Hindlimb muscle (tissue), 1 donor: ENCODE measurements at regions not wholly inside any gene's neighbourhood (a gene's known extent, or its start where the extent isn't known, plus 50 kb on each side); places are given as distances from the start of the nearest gene placed in this dataset.
"Not testable (repeated sequence)": the region's sequence is repeated elsewhere in the genome, so short reads cannot be mapped to it uniquely, and the experiment has no call there.

Experiments
- DNase-seq: peaks from one replicate; pipeline ENCODE4 v3.0.0-alpha.2; 2013

- no peak for DNase-seq
These were observed 371.6 kb upstream of the CCNH start for GRCh38 chr5:87784311-87784710.

DNA sequence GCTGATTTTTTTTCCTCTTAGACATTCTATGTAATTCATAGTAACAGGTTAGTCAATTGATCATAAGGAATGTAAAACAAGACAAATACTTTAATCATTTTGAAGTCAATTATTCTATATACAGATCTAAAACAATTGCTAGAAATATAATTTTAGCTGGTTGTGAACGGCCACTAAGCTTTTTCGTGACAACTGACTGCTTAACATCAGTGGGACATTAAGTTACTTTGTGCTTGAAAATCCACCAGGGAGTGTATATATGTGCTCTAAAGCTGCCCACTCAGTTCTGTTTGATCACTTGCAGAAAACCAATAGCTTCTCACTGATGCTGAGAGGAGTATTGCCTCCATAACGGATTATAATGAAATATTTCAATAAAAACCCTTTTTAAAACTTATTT, 370.2 kb upstream of the CCNH start:
- DNase-seq = no peak

GRCh38 chr5:87781976-87782375, 369.2 kb upstream of the CCNH start:
- DNase-seq = no peak

GRCh38 chr5:87780831-87781760, 368.4 kb upstream of the CCNH start:
- peak; percentile 79 for DNase-seq

- no peak for DNase-seq
These were observed 366.1 kb upstream of the CCNH start for GRCh38 chr5:87778876-87779275.

DNA sequence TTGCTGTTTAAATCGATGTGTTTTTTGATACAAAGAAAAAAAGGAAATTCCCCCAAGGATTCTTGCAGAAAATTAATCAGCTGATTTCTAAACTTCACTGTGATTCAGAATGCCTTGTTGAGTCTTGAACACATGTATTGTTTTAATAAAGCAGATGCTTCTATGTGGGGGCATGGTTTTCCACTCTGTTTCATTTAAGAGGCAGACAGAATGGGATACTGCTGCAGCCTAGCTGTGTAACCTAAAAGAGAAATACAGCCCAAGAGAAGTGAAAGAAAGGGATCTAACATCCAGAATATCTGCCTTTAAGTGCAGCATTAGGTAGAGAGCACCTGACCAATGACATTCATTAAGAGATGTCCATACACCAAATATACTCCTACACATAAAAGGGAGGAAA, 365.1 kb upstream of the CCNH start:
- DNase-seq = no peak

GRCh38 chr5:87776785-87777184, 364.1 kb upstream of the CCNH start:
- DNase-seq = no peak

- not testable (repeated sequence) for DNase-seq
These were observed 363.6 kb upstream of the CCNH start for GRCh38 chr5:87776302-87776701.

- DNase-seq = no peak
These were observed 362.5 kb upstream of the CCNH start for GRCh38 chr5:87775228-87775627.

GRCh38 chr5:87774804-87775203, 362.1 kb upstream of the CCNH start:
- no peak for DNase-seq

GRCh38 chr5:87770601-87771121, 357.9 kb upstream of the CCNH start:
- DNase-seq = no peak

GRCh38 chr5:87770016-87770570, 357.4 kb upstream of the CCNH start:
- DNase-seq = no peak

DNA sequence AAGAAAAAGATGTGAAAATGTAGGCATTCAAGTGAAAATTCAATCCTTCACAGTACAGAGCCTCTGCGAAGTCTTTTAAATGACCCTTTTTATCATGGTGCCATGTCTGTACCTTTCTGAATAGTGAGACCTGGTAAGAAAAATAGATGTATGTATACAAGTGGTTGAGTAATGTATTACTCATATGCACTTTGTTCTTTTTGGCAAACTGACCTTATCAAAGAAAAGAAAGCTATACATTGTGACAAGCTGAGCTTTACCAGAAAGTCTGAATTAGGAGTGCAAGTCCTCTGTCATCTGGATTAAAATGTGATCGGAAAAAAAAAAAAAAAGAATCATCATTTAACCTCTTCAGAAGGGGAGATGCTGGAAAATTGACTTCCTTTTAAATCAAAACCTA, 356.4 kb upstream of the CCNH start:
- DNase-seq = no peak

DNA sequence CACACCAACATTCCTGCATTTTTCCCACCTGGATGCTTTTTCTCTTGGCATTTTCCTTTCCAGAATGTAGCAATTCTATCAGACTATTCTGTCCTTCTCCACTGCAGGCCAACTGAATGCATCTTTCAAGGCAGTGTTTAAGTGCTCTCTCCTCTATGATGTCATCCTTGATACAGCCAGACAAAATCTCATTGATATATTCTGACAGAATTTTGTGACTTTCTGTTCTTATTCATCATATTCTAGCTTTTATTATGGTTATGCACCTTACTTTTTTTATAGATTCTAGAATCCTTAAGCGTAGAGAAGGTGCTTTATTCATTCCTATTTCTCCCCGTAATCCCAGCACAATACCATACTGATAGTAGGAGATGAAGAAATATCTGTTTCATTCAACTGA, 355.5 kb upstream of the CCNH start:
- no peak for DNase-seq

GRCh38 chr5:87765009-87765408, 352.3 kb upstream of the CCNH start:
- no peak for DNase-seq

- no peak for DNase-seq
These were observed 349.9 kb upstream of the CCNH start for GRCh38 chr5:87762631-87763030.

GRCh38 chr5:87756951-87757350, 344.2 kb upstream of the CCNH start:
- no peak for DNase-seq

DNA sequence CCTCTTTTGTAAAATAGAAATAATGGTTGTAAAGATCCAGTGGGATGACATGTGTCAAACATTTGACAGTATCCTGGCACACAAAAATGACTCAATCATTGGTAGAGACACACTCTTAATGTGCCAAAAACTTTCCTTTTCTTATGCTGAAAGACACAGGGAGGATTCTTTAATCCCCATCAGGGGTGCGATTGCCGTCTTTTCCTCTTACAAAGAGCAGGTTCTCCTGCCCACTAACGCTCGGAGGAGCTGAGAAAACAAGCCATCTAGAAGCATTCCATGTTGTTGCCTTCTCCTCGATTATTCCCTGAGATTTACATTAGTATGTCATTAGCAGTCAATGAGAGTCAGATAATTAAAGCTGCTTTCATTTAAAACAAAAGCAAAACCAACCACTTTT, 342.6 kb upstream of the CCNH start:
- DNase-seq = no peak

DNA sequence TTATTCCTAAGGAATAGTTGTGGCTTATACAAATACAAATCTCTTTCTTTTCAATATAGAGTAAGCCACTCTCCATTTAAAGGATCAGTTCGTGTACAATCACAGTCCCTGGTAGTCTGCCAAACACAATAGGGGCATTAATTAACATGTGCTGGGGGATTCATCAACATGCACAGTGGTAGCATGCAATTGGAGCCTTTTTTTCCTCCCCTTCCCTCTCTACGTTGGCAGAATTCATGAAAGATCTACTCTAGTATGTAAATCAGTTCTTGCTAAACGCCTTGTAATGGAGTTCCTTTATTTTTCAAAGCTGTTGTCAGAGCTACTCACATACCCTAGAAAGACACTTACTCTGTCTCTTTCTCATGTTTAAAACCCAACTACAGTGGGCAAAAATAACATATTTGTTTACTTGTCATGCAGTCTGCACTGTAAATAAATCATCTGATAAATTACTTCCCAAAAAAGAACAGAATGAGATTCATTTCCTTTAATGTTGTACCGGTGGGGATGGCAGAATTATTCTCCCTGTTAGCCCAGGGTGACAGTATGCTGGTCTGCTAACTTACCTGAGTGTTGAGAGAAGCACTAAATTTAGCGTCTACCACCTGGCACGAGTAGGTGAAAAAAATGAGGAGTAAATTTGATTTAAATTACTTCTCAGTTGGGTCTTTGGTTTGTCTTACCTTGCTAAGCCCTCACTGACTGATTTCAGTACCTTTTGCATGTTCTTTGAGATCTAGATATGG, 341.5 kb upstream of the CCNH start:
- no peak for DNase-seq

DNA sequence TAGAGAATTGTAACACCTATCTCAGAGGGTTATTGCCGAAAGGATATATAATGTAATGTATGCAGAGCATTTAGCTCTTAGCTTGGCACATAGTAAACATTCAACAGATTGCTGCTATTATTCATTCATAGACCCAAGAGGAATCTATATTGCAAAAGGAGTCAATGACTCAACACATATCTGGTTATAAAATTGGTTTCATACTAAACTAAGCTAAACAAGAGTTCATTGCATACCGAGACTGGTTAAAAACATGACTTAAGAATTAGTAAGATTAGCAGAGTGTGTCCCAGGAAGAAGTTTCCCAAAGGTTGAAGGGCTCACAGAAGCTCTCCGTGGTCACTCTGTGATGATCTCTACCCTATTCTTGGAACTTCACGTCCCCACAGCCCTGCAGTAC, 339.6 kb upstream of the CCNH start:
- DNase-seq = no peak

- no peak for DNase-seq
These were observed 339.1 kb upstream of the CCNH start for GRCh38 chr5:87751824-87752223.

GRCh38 chr5:87746891-87747377, 334.2 kb upstream of the CCNH start:
- DNase-seq = no peak

- no peak for DNase-seq
These were observed 333.6 kb upstream of the CCNH start for GRCh38 chr5:87746341-87746740.
